ENCODE measurements at regions not wholly inside any gene's neighbourhood (a gene's known extent, or its start where the extent isn't known, plus 50 kb on each side); places are given as distances from the start of the nearest gene placed in this dataset.

GRCh38 chr15:75763137-75763611 is 50.5 kb upstream of the CSPG4 start:
- TF ChIP-seq, protein P1, sequence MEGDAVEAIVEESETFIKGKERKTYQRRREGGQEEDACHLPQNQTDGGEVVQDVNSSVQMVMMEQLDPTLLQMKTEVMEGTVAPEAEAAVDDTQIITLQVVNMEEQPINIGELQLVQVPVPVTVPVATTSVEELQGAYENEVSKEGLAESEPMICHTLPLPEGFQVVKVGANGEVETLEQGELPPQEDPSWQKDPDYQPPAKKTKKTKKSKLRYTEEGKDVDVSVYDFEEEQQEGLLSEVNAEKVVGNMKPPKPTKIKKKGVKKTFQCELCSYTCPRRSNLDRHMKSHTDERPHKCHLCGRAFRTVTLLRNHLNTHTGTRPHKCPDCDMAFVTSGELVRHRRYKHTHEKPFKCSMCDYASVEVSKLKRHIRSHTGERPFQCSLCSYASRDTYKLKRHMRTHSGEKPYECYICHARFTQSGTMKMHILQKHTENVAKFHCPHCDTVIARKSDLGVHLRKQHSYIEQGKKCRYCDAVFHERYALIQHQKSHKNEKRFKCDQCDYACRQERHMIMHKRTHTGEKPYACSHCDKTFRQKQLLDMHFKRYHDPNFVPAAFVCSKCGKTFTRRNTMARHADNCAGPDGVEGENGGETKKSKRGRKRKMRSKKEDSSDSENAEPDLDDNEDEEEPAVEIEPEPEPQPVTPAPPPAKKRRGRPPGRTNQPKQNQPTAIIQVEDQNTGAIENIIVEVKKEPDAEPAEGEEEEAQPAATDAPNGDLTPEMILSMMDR (IDR thresholded peaks at IDR 0.05; ENCODE audit: poor library complexity) = no peak
- no peak for TF ChIP-seq EZH2 (IDR thresholded peaks at IDR 0.05; ENCODE audit: borderline replicate concordance)
